HepG2 (cell line): ENCODE measurements at regions not wholly inside any gene's neighbourhood (a gene's known extent, or its start where the extent isn't known, plus 50 kb on each side); places are given as distances from the start of the nearest gene placed in this dataset.

Experiments
- ARID2 ChIP-seq: sonication (generic); formaldehyde crosslinking; IDR thresholded peaks from 2 replicates; pipeline ENCODE4 v1.8.1; 2022; ENCODE audit warnings: mild to moderate bottlenecking, missing genetic modification reagents, borderline replicate concordance
- IKZF4 ChIP-seq: sonication (generic); formaldehyde crosslinking; IDR thresholded peaks from 2 replicates; pipeline ENCODE4 v1.5.1; 2020; ENCODE audit warnings: borderline replicate concordance, mild to moderate bottlenecking, low read depth, missing genetic modification reagents; ENCODE audit errors: not compliant biosample characterization
- KLF12 ChIP-seq: sonication (generic); formaldehyde crosslinking; IDR thresholded peaks from 2 replicates; pipeline ENCODE4 v1.4.0; 2020; ENCODE audit warnings: missing genetic modification reagents, borderline replicate concordance
- MIER2 ChIP-seq: IDR thresholded peaks from 2 replicates; pipeline ENCODE4 v1.6.1; 2016; ENCODE audit warnings: missing biosample characterization, missing genetic modification reagents
- POGZ ChIP-seq: sonication (generic); formaldehyde crosslinking; IDR thresholded peaks from 2 replicates; pipeline ENCODE4 v1.4.0; 2020; ENCODE audit warnings: mild to moderate bottlenecking, missing genetic modification reagents
- RBFOX2 ChIP-seq: fragments of 200-400 bp; formaldehyde crosslinking; IDR thresholded peaks from 2 replicates; pipeline ENCODE4 v1.6.1; 2017; ENCODE audit warnings: low read depth, mild to moderate bottlenecking, low read length
- REPIN1 ChIP-seq: sonication (generic); formaldehyde crosslinking; IDR thresholded peaks from 2 replicates; pipeline ENCODE4 v1.8.0; 2022; ENCODE audit warnings: missing genetic modification reagents, low read depth, mild to moderate bottlenecking, borderline replicate concordance
- SOX6 ChIP-seq, 2 experiments: fragments of 450-650 bp in 1 of 2; sonication (generic) in 1 of 2; formaldehyde crosslinking in 1 of 2; IDR thresholded peaks; 2 replicates each; pipeline versions ENCODE4 v1.4.0 to v1.6.1; 2017 to 2020; ENCODE audit warnings: antibody characterized with exemption in 1 of 2, mild to moderate bottlenecking in 1 of 2, missing genetic modification reagents in 1 of 2
- SRY ChIP-seq: sonication (generic); formaldehyde crosslinking; IDR thresholded peaks from 2 replicates; pipeline ENCODE4 v1.8.0; 2022; ENCODE audit warnings: mild to moderate bottlenecking, missing genetic modification reagents
- YEATS2 ChIP-seq: sonication (generic); formaldehyde crosslinking; IDR thresholded peaks from 2 replicates; pipeline ENCODE4 v1.4.0; 2020; ENCODE audit warnings: missing genetic modification reagents, borderline replicate concordance
- YEATS4 ChIP-seq: sonication (generic); formaldehyde crosslinking; IDR thresholded peaks from 2 replicates; pipeline ENCODE4 v1.4.0; 2020; ENCODE audit warnings: missing genetic modification reagents, borderline replicate concordance
- ZNF24 ChIP-seq: fragments of 450-650 bp; IDR thresholded peaks from 2 replicates; pipeline ENCODE4 v1.6.1; 2017; ENCODE audit warnings: antibody characterized with exemption, mild to moderate bottlenecking
- ZNF331 ChIP-seq: sonication (generic); formaldehyde crosslinking; IDR thresholded peaks from 2 replicates; pipeline ENCODE4 v1.4.0; 2020; ENCODE audit warnings: missing genetic modification reagents
- ZNF367 ChIP-seq: sonication (generic); formaldehyde crosslinking; IDR thresholded peaks from 2 replicates; pipeline ENCODE4 v1.4.0; 2020; ENCODE audit warnings: missing genetic modification reagents, borderline replicate concordance
- ZNF781 ChIP-seq: sonication (generic); formaldehyde crosslinking; IDR thresholded peaks from 2 replicates; pipeline ENCODE4 v1.5.1; 2020; ENCODE audit warnings: borderline replicate concordance, mild to moderate bottlenecking, missing genetic modification reagents; ENCODE audit errors: not compliant biosample characterization
- ZNF83 ChIP-seq: sonication (generic); formaldehyde crosslinking; IDR thresholded peaks from 2 replicates; pipeline ENCODE4 v1.4.0; 2020; ENCODE audit warnings: missing genetic modification reagents, mild to moderate bottlenecking, borderline replicate concordance
- ZSCAN12 ChIP-seq: sonication (generic); formaldehyde crosslinking; IDR thresholded peaks from 2 replicates; pipeline ENCODE4 v1.9.0; 2021; ENCODE audit warnings: mild to moderate bottlenecking, missing genetic modification reagents
- TF ChIP-seq, protein P1 (sequence below): sonication (generic); formaldehyde crosslinking; conservative IDR thresholded peaks from 2 replicates; pipeline ENCODE4 v1.4.0; 2020; ENCODE audit warnings: mild to moderate bottlenecking, missing genetic modification reagents, moderate library complexity
- TF ChIP-seq, protein P2 (sequence below): sonication (generic); formaldehyde crosslinking; IDR thresholded peaks from 2 replicates; pipeline ENCODE4 v1.4.0; 2020; ENCODE audit warnings: missing genetic modification reagents
- TF ChIP-seq, protein P3 (sequence below): sonication (generic); formaldehyde crosslinking; IDR thresholded peaks from 2 replicates; pipeline ENCODE4 v1.4.0; 2020; ENCODE audit warnings: missing genetic modification reagents

DNA sequence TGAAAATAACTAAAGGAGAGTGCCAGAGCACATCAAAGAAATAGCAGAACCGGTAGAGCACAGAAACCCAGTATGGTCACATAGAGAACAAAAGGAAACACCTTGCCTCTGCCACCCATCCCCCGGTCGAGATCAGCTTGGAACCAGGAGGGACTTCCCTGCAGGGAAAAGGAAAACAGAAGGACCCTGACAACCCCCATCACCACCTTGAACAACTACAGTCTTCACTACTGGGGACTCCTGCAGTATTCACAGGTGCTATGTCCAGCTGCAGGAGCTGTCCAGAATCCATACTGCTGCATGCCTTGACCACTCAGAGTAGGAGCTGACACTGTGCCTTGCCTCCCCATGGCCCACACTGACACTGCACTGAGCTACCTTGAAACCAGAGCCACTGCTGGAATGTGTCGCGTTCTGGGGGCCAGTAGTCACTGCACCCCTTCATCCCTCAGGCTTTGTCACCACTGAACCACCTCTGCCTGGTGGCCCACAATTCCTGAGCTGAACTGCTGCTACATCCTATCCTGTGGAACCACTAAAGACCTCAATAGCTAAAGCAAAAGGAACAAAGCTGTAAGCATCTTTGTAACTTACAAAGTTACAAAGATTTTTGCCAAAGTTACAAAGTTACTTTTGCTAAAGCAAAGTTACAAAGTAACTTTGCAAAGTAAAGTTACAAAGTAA is 66.8 kb downstream of the TRIL start (continued):
- TF ChIP-seq, protein P1, sequence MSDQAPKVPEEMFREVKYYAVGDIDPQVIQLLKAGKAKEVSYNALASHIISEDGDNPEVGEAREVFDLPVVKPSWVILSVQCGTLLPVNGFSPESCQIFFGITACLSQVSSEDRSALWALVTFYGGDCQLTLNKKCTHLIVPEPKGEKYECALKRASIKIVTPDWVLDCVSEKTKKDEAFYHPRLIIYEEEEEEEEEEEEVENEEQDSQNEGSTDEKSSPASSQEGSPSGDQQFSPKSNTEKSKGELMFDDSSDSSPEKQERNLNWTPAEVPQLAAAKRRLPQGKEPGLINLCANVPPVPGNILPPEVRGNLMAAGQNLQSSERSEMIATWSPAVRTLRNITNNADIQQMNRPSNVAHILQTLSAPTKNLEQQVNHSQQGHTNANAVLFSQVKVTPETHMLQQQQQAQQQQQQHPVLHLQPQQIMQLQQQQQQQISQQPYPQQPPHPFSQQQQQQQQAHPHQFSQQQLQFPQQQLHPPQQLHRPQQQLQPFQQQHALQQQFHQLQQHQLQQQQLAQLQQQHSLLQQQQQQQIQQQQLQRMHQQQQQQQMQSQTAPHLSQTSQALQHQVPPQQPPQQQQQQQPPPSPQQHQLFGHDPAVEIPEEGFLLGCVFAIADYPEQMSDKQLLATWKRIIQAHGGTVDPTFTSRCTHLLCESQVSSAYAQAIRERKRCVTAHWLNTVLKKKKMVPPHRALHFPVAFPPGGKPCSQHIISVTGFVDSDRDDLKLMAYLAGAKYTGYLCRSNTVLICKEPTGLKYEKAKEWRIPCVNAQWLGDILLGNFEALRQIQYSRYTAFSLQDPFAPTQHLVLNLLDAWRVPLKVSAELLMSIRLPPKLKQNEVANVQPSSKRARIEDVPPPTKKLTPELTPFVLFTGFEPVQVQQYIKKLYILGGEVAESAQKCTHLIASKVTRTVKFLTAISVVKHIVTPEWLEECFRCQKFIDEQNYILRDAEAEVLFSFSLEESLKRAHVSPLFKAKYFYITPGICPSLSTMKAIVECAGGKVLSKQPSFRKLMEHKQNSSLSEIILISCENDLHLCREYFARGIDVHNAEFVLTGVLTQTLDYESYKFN (CRISPR knock-in tag) = peak; percentile 62; the same call in 1 of the 2 replicates
- TF ChIP-seq ZNF331 (CRISPR knock-in tag) = peak; percentile 26; the same call in 1 of the 2 replicates
- no peak for TF ChIP-seq KLF12 (CRISPR knock-in tag)
- TF ChIP-seq YEATS4 (CRISPR knock-in tag) = 0 out of 2 replicates have a peak, but pooled peaks have one; percentile 19
- no peak for TF ChIP-seq ZNF24
- no peak for TF ChIP-seq ZNF781 (CRISPR knock-in tag)
- TF ChIP-seq ZNF367 (CRISPR knock-in tag) = no peak
- no peak for TF ChIP-seq SRY (CRISPR knock-in tag)
- TF ChIP-seq ARID2 (CRISPR knock-in tag) = 0 out of 2 replicates have a peak, but pooled peaks have one; percentile 27
- TF ChIP-seq YEATS2 = no peak
- TF ChIP-seq IKZF4 (CRISPR knock-in tag) = no peak
- no peak for TF ChIP-seq ZNF83
- 0 out of 2 replicates have a peak, but pooled peaks have one; percentile 19 for TF ChIP-seq RBFOX2
- TF ChIP-seq, protein P2, sequence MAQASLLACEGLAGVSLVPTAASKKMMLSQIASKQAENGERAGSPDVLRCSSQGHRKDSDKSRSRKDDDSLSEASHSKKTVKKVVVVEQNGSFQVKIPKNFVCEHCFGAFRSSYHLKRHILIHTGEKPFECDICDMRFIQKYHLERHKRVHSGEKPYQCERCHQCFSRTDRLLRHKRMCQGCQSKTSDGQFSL (CRISPR knock-in tag) = no peak
- TF ChIP-seq, protein P3, sequence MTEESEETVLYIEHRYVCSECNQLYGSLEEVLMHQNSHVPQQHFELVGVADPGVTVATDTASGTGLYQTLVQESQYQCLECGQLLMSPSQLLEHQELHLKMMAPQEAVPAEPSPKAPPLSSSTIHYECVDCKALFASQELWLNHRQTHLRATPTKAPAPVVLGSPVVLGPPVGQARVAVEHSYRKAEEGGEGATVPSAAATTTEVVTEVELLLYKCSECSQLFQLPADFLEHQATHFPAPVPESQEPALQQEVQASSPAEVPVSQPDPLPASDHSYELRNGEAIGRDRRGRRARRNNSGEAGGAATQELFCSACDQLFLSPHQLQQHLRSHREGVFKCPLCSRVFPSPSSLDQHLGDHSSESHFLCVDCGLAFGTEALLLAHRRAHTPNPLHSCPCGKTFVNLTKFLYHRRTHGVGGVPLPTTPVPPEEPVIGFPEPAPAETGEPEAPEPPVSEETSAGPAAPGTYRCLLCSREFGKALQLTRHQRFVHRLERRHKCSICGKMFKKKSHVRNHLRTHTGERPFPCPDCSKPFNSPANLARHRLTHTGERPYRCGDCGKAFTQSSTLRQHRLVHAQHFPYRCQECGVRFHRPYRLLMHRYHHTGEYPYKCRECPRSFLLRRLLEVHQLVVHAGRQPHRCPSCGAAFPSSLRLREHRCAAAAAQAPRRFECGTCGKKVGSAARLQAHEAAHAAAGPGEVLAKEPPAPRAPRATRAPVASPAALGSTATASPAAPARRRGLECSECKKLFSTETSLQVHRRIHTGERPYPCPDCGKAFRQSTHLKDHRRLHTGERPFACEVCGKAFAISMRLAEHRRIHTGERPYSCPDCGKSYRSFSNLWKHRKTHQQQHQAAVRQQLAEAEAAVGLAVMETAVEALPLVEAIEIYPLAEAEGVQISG (CRISPR knock-in tag) = peak; percentile 30; the same call in 1 of the 2 replicates
- TF ChIP-seq POGZ (CRISPR knock-in tag) = peak; percentile 15; the same call in 1 of the 2 replicates
- peak; percentile 38; the same call in 1 of the 2 replicates for TF ChIP-seq REPIN1
- TF ChIP-seq SOX6 (IDR thresholded peaks at IDR 0.05) = no peak
- TF ChIP-seq SOX6 (CRISPR knock-in tag; IDR thresholded peaks at IDR 0.05) = peak; percentile 41; the same call in 1 of the 2 replicates
- TF ChIP-seq MIER2 (CRISPR knock-in tag) = peak; percentile 91
- no peak for TF ChIP-seq ZSCAN12
